Adrenal gland (tissue), 9 donors: ENCODE measurements at regions not wholly inside any gene's neighbourhood (a gene's known extent, or its start where the extent isn't known, plus 50 kb on each side); places are given as distances from the start of the nearest gene placed in this dataset.

Experiments used
- DNase-seq, 7 donors: peaks; one replicate each; pipeline ENCODE4 v3.0.0-alpha.2; 2019 to 2020
- H3K27ac ChIP-seq, 5 donors: fragments of 200-600 bp; sonication (generic) in 4 of 5; 1 replicate in 3 of 5; 2 replicates in 2 of 5; pipeline versions ENCODE4 v1.5.1 to v1.8.0; 2016 to 2020; ENCODE audit warnings: mild to moderate bottlenecking in 1 of 5
- H3K27me3 ChIP-seq: fragments of 200-600 bp; 2 replicates; pipeline ENCODE4 v1.8.0; 2021
- H3K36me3 ChIP-seq, 2 donors: fragments of 200-600 bp; replicated peaks in 1 of 2; 1 replicate in 1 of 2; 2 replicates in 1 of 2; pipeline versions ENCODE4 v1.5.1 to v1.8.0; 2018 to 2022
- H3K4me1 ChIP-seq, 2 donors: fragments of 200-600 bp; replicated peaks in 1 of 2; 1 replicate in 1 of 2; 2 replicates in 1 of 2; pipeline versions ENCODE4 v1.5.1 to v1.8.0; 2018 to 2021
- H3K4me3 ChIP-seq, 4 donors: fragments of 200-600 bp; sonication (generic) in 3 of 4; one replicate each; pipeline ENCODE4 v1.5.1; 2016 to 2018
- H3K9me3 ChIP-seq, 3 donors: fragments of 200-600 bp; sonication (generic) in 1 of 3; replicated peaks in 1 of 3; 1 replicate in 2 of 3; 2 replicates in 1 of 3; pipeline versions ENCODE4 v1.5.1 to v1.8.0; 2016 to 2021
- CTCF ChIP-seq, 6 experiments: fragments of 450-650 bp in 4 of 6; fragments of 200-600 bp in 2 of 6; sonication (generic) in 1 of 6; IDR thresholded peaks; 1 replicate in 5 of 6; 2 replicates in 1 of 6; pipeline versions ENCODE4 v1.5.1 to v1.8.0; 2016 to 2021; ENCODE audit warnings: antibody characterized with exemption in 6 of 6, mild to moderate bottlenecking in 2 of 6, moderate library complexity in 1 of 6
- POLR2A ChIP-seq, 2 donors: fragments of 450-650 bp; IDR thresholded peaks; one replicate each; pipeline ENCODE4 v1.6.1; 2017; ENCODE audit warnings: antibody characterized with exemption in 2 of 2, mild to moderate bottlenecking in 2 of 2, moderate library complexity in 1 of 2
- WGBS, 4 donors: extraction: QIAGEN DNeasy Blood & Tissue Kit in 2 of 4; methylation state at CpG; one replicate each; pipeline versions ENCODE4 v1.1.5 to v1.1.7; 2013 to 2017; 5-methylcytosine and 5-hydroxymethylcytosine counted together
- intact Hi-C, 2 donors: fragments of 100-400 bp; cut with DNase I; formaldehyde crosslinking; loops; one replicate each; pipeline versions ENCODE4 v1.14.1 to v1.15.0; 2022 to 2023
- donor health status: healthy with polysubstance abuse.
- donor health status: Bipolar disorder and iron deficiency.
- donor health status: DM: yes; HTN: yes; CAD: no.
- donor health status: DM: no; HTN: no; CAD: no.
- donor health status: DM: no; HTN: no; CAD: no.

GRCh38 chr1:36722871-36723270 is 240.2 kb upstream of the CSF3R start:
- intact Hi-C loops, result no loop called here
- no peak for DNase-seq
- no peak for TF ChIP-seq POLR2A (IDR thresholded peaks at IDR 0.05)
- no peak for TF ChIP-seq CTCF (IDR thresholded peaks at IDR 0.05)
- 27 to 52% (median 48%) methylated on average over 5 of the region's 5 CpGs; no CpG with 5 or more reads in 1 of the 4 donors for WGBS, 4 donors
- H3K27ac ChIP-seq, result no peak overlapping the region
- no peaks in the 10 kb centered on the region for H3K4me1 ChIP-seq
- H3K27me3 ChIP-seq, result peaks cover 5% of the 10 kb centered on the region
- H3K4me3 ChIP-seq, result no peak overlapping the region
- no peaks in the 10 kb centered on the region for H3K9me3 ChIP-seq
- H3K36me3 ChIP-seq, result no peaks in the 10 kb centered on the region

GRCh38 chr1:36721261-36721660 is 238.5 kb upstream of the CSF3R start:
- no peaks in the 10 kb centered on the region for H3K4me1 ChIP-seq
- 49 to 72% (median 55%) methylated on average over 5 to 6 of the region's 6 CpGs for WGBS, 4 donors
- no peak for DNase-seq
- H3K27ac ChIP-seq, result no peak overlapping the region
- no peak overlapping the region for H3K4me3 ChIP-seq
- no peaks in the 10 kb centered on the region for H3K9me3 ChIP-seq
- intact Hi-C loops, result no loop called here
- no peaks in the 10 kb centered on the region for H3K36me3 ChIP-seq
- peaks cover 5% of the 10 kb centered on the region for H3K27me3 ChIP-seq
- TF ChIP-seq POLR2A (IDR thresholded peaks at IDR 0.05) (no peak), CTCF (IDR thresholded peaks at IDR 0.05) (no peak)

- no peak for DNase-seq
- Histone ChIP-seq H3K9me3 (no peaks in the 10 kb centered on the region), H3K27me3 (peaks cover 11% of the 10 kb centered on the region), H3K36me3 (no peaks in the 10 kb centered on the region), H3K4me1 (no peaks in the 10 kb centered on the region), H3K27ac (no peak overlapping the region), H3K4me3 (no peak overlapping the region)
- intact Hi-C loops, result no loop called here
- 55 to 75% (median 68%) methylated on average over 2 of the region's 2 CpGs for WGBS, 4 donors
- TF ChIP-seq CTCF (IDR thresholded peaks at IDR 0.05) (no peak), POLR2A (IDR thresholded peaks at IDR 0.05) (no peak)
Observed at GRCh38 chr1:36717431-36717830, 234.7 kb upstream of the CSF3R start.

GRCh38 chr1:36715797-36716196 is 233.1 kb upstream of the CSF3R start:
- 55 to 92% (median 66%) methylated on average over 2 of the region's 2 CpGs for WGBS, 4 donors
- intact Hi-C loops, result no loop called here
- Histone ChIP-seq H3K27ac (no peak overlapping the region), H3K4me1 (no peaks in the 10 kb centered on the region), H3K9me3 (no peaks in the 10 kb centered on the region), H3K36me3 (no peaks in the 10 kb centered on the region), H3K27me3 (peaks cover 8% of the 10 kb centered on the region), H3K4me3 (no peak overlapping the region)
- DNase-seq, result no peak
- no peak for TF ChIP-seq POLR2A (IDR thresholded peaks at IDR 0.05)
- TF ChIP-seq CTCF (IDR thresholded peaks at IDR 0.05), result no peak
